Activated T-cell treated with anti-CD3 and anti-CD28 coated beads, Interleukin-2, amount 50 U/mL, for 48 hours (primary cell): ENCODE measurements at regions not wholly inside any gene's neighbourhood (a gene's known extent, or its start where the extent isn't known, plus 50 kb on each side); places are given as distances from the start of the nearest gene placed in this dataset.
"Not testable (repeated sequence)": the region's sequence is repeated elsewhere in the genome, so short reads cannot be mapped to it uniquely, and the experiment has no call there.

ENCODE experiments used
- DNase-seq, 2 experiments: peaks; one replicate each; pipeline ENCODE4 v3.0.0-alpha.2; 2020

- DNase-seq: no peak
Observed at GRCh38 chr9:18036422-18037187, 437.3 kb upstream of the ADAMTSL1 start.

GRCh38 chr9:18037981-18038380 lies 436.0 kb upstream of the ADAMTSL1 start:
- no peak for DNase-seq

GRCh38 chr9:18040327-18040726 lies 433.6 kb upstream of the ADAMTSL1 start:
- DNase-seq: no peak

GRCh38 chr9:18043978-18044377 lies 430.0 kb upstream of the ADAMTSL1 start:
- no peak for DNase-seq

GRCh38 chr9:18045326-18045725 lies 428.6 kb upstream of the ADAMTSL1 start:
- DNase-seq: no peak

GRCh38 chr9:18046068-18046467 lies 427.9 kb upstream of the ADAMTSL1 start:
- DNase-seq: no peak

GRCh38 chr9:18051638-18052037 lies 422.3 kb upstream of the ADAMTSL1 start:
- DNase-seq: no peak

GRCh38 chr9:18052060-18052459 lies 421.9 kb upstream of the ADAMTSL1 start:
- DNase-seq: no peak

GRCh38 chr9:18056269-18056992 lies 417.5 kb upstream of the ADAMTSL1 start:
- no peak for DNase-seq

- DNase-seq: no peak
Observed at GRCh38 chr9:18056993-18057369, 417.0 kb upstream of the ADAMTSL1 start.

- DNase-seq: no peak
Observed at GRCh38 chr9:18058564-18059442, 415.1 kb upstream of the ADAMTSL1 start.

GRCh38 chr9:18059447-18059846 lies 414.5 kb upstream of the ADAMTSL1 start:
- no peak for DNase-seq

- DNase-seq: no peak
Observed at GRCh38 chr9:18060269-18060934, 413.6 kb upstream of the ADAMTSL1 start.

GRCh38 chr9:18061332-18061731 lies 412.6 kb upstream of the ADAMTSL1 start:
- DNase-seq: no peak

GRCh38 chr9:18061856-18062255 lies 412.1 kb upstream of the ADAMTSL1 start:
- no peak for DNase-seq

- no peak for DNase-seq
Observed at GRCh38 chr9:18063856-18064390, 410.0 kb upstream of the ADAMTSL1 start.

GRCh38 chr9:18066608-18067007 lies 407.3 kb upstream of the ADAMTSL1 start:
- DNase-seq: not testable (repeated sequence)

GRCh38 chr9:18067548-18068120 lies 406.3 kb upstream of the ADAMTSL1 start:
- no peak for DNase-seq

- no peak for DNase-seq
Observed at GRCh38 chr9:18068900-18069299, 405.1 kb upstream of the ADAMTSL1 start.

- DNase-seq: no peak
Observed at GRCh38 chr9:18071651-18072060, 402.3 kb upstream of the ADAMTSL1 start.

- no peak for DNase-seq
Observed at GRCh38 chr9:18073002-18073401, 401.0 kb upstream of the ADAMTSL1 start.

GRCh38 chr9:18074041-18074440 lies 399.9 kb upstream of the ADAMTSL1 start:
- DNase-seq: no peak
